ENCODE measurements at regions not wholly inside any gene's neighbourhood (a gene's known extent, or its start where the extent isn't known, plus 50 kb on each side); places are given as distances from the start of the nearest gene placed in this dataset.

DNA sequence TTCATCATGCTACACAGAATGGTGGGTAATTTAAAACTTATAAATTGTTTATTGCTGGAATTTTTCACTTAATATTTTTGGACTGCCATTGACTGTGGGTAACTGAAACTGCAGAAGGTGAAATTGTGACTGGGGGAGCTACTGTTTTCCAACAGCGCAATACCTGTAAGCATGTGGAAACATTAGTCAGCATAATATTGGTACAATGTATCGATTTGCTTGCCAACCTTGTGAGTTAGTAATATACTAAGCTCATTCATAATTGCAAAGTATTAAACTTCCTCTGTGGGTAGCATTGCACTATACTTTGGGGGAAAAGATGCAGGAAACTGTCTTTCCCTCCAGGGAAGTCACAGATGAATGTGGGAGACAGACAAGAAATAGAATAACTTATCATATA lies 766.5 kb downstream of the HDGFL1 start:
- TF ChIP-seq GATA2 (IDR thresholded peaks at IDR 0.05; ENCODE audit: low read depth, low read length) (no peak), GATA3 (IDR thresholded peaks at IDR 0.05; ENCODE audit: low read depth, low read length) (no peak)
